ENCODE measurements at regions not wholly inside any gene's neighbourhood (a gene's known extent, or its start where the extent isn't known, plus 50 kb on each side); places are given as distances from the start of the nearest gene placed in this dataset.

DNA sequence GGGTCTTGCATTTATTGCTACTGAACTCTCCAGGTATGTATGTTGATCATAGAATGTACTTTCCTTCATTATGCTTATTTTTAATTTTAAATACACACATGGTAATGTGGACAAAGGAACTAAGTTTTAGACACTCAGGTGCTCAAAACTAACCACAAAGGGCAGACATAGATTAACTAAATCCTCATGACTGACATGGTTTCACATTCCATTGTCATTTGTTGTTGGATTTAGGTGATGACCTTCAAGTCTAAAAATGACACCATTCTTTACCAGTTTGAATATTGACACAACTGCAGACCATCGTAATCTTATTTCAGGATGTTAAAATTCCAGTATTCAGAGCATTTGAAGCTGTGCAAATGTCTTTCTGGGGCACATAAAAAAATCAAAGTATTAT lies 128.4 kb downstream of the BBS10 start:
- DNase-seq, result no peak
- no peaks in the 10 kb centered on the region for H3K9me3 Mint-ChIP-seq
- H3K27me3 Mint-ChIP-seq (ENCODE audit: insufficient read depth), result no peaks in the 10 kb centered on the region; the same call in none of the 2 replicates
- H3K4me3 Mint-ChIP-seq, result no peak overlapping the region
- H3K27ac Mint-ChIP-seq, result no peak overlapping the region
- peaks cover 5% of the 10 kb centered on the region; the same call in 1 of the 2 replicates for H3K4me1 Mint-ChIP-seq (ENCODE audit: low read depth)
- TF ChIP-seq, protein P1, sequence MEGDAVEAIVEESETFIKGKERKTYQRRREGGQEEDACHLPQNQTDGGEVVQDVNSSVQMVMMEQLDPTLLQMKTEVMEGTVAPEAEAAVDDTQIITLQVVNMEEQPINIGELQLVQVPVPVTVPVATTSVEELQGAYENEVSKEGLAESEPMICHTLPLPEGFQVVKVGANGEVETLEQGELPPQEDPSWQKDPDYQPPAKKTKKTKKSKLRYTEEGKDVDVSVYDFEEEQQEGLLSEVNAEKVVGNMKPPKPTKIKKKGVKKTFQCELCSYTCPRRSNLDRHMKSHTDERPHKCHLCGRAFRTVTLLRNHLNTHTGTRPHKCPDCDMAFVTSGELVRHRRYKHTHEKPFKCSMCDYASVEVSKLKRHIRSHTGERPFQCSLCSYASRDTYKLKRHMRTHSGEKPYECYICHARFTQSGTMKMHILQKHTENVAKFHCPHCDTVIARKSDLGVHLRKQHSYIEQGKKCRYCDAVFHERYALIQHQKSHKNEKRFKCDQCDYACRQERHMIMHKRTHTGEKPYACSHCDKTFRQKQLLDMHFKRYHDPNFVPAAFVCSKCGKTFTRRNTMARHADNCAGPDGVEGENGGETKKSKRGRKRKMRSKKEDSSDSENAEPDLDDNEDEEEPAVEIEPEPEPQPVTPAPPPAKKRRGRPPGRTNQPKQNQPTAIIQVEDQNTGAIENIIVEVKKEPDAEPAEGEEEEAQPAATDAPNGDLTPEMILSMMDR (IDR thresholded peaks at IDR 0.05), result no peak
- no peaks in the 10 kb centered on the region for H3K36me3 Mint-ChIP-seq (ENCODE audit: low read depth)

DNA sequence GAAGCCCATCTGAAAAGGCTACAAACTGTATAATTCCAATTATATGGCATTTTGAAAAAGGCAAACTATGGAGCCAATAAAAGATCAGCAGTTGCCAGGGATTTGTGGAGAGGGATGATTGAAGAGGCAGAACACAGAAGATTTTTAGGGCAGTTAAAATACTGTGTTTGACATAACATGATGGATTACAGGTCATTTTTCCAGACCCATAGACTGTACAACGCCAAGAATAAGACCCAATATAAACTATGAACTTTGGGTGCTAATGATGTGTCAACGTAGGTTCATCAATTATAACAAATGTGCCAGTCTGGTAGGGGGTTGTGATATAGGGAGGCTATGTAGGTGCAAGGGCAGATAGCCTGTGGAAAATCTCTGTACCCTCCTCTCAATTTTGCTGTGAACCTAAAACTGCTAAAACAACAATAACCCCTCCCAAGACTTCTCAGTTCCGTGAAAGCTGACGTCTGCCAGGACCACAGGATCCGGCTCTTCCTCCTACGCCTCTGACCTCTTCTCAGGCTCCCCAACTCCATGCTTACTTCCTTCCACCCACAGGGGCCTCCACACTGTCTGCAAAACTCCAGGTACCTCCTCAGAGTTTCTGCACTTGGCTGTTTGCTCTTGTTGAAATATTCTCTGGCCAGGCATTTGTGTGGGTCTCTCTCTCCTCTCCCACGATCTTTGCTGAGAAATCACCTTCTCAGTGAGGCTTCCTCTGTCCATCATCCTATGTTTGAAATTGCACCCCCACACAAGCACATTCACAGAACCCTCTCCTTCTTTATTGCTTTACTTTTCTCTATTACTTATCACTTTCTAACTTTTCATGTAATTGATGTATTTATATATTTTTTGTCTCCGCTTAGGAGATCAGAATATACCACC lies 131.4 kb downstream of the BBS10 start:
- Mint-ChIP-seq H3K36me3 (ENCODE audit: low read depth) (no peaks in the 10 kb centered on the region), H3K27me3 (ENCODE audit: insufficient read depth) (no peaks in the 10 kb centered on the region; the same call in none of the 2 replicates), H3K9me3 (no peaks in the 10 kb centered on the region), H3K4me3 (no peak overlapping the region), H3K27ac (no peak overlapping the region), H3K4me1 (ENCODE audit: low read depth) (peaks cover 5% of the 10 kb centered on the region; the same call in 1 of the 2 replicates)
- no peak for DNase-seq
- TF ChIP-seq, protein P1 (IDR thresholded peaks at IDR 0.05), result no peak

GRCh38 chr12:76208129-76208528 lies 123.6 kb upstream of the NAP1L1 start:
- TF ChIP-seq, protein P1 (IDR thresholded peaks at IDR 0.05), result no peak
- H3K4me1 Mint-ChIP-seq (ENCODE audit: low read depth), result no peaks in the 10 kb centered on the region
- H3K36me3 Mint-ChIP-seq (ENCODE audit: low read depth), result no peaks in the 10 kb centered on the region
- H3K27me3 Mint-ChIP-seq (ENCODE audit: insufficient read depth), result no peaks in the 10 kb centered on the region; the same call in none of the 2 replicates
- no peak overlapping the region for H3K4me3 Mint-ChIP-seq
- no peak for DNase-seq
- no peak overlapping the region for H3K27ac Mint-ChIP-seq
- peaks cover 4% of the 10 kb centered on the region; the same call in 1 of the 2 replicates for H3K9me3 Mint-ChIP-seq

- peaks cover 5% of the 10 kb centered on the region for H3K4me1 Mint-ChIP-seq (ENCODE audit: low read depth)
- H3K27ac Mint-ChIP-seq, result no peak overlapping the region
- peaks cover 8% of the 10 kb centered on the region; the same call in 1 of the 2 replicates for H3K9me3 Mint-ChIP-seq
- no peak for DNase-seq
- no peaks in the 10 kb centered on the region; the same call in none of the 2 replicates for H3K27me3 Mint-ChIP-seq (ENCODE audit: insufficient read depth)
- TF ChIP-seq, protein P1 (IDR thresholded peaks at IDR 0.05), result no peak
- no peak overlapping the region for H3K4me3 Mint-ChIP-seq
- H3K36me3 Mint-ChIP-seq (ENCODE audit: low read depth), result peaks cover 6% of the 10 kb centered on the region; the same call in 1 of the 2 replicates
Measured at GRCh38 chr12:76206677-76207072, 122.2 kb upstream of the NAP1L1 start.

DNA sequence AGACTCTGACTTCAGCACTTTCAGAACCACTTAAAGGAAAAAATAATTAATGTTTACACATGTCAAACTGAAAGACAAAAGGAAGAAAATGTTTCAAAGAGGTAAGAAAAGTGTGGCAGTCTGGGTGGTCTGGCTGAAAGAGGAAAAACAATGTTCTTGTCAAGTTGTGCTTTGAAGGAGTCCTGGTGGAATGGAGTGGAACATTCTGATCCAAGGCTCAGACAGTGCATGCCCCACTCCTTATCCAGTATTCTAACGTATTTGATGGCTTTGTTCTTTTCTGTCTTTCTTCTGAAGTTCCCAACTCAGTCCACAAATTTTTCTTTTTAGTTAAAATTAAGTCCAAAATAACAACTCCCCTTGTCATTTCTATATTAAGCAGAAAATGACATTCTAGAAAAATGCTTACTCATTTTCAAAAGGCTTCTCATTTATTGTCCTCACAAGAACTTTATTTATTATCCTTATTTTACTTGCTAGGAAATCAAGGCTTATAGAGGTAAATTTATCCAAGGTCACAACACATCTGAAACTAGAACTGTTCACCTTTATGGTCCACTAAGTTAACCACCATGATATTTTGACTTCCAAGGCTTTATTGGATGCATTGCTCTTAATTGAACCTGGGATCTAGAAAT lies 121.7 kb upstream of the NAP1L1 start:
- Mint-ChIP-seq H3K27ac (no peak overlapping the region), H3K36me3 (ENCODE audit: low read depth) (peaks cover 6% of the 10 kb centered on the region; the same call in 1 of the 2 replicates), H3K4me1 (ENCODE audit: low read depth) (peaks cover 11% of the 10 kb centered on the region), H3K4me3 (no peak overlapping the region), H3K27me3 (ENCODE audit: insufficient read depth) (no peaks in the 10 kb centered on the region; the same call in none of the 2 replicates), H3K9me3 (peaks cover 8% of the 10 kb centered on the region; the same call in 1 of the 2 replicates)
- DNase-seq, result no peak
- TF ChIP-seq, protein P1 (IDR thresholded peaks at IDR 0.05), result no peak

All from HFFc6 (cell line).